Left lung (tissue), 4 donors: ENCODE measurements at regions not wholly inside any gene's neighbourhood (a gene's known extent, or its start where the extent isn't known, plus 50 kb on each side); places are given as distances from the start of the nearest gene placed in this dataset.

Source experiments
- ATAC-seq: fragments of 200-7000 bp; cut with Tn5 transposase; one replicate; pipeline ENCODE4 v1.9.1; 2020; ENCODE audit warnings: moderate library complexity
- DNase-seq, 4 donors: peaks; one replicate each; pipeline ENCODE4 v3.0.0-alpha.2; 2013 to 2020
- H3K27ac ChIP-seq, 2 donors: fragments of 200-600 bp; sonication (generic) in 1 of 2; one replicate each; pipeline versions ENCODE4 v1.5.0 to v1.8.0; 2020 to 2021
- H3K27me3 ChIP-seq, 2 donors: fragments of 200-600 bp; sonication (generic) in 1 of 2; one replicate each; pipeline versions ENCODE4 v1.5.0 to v1.8.0; 2020 to 2021
- H3K36me3 ChIP-seq, 2 donors: fragments of 200-600 bp; sonication (generic) in 1 of 2; one replicate each; pipeline versions ENCODE4 v1.5.0 to v1.8.0; 2020 to 2021
- H3K4me1 ChIP-seq, 2 donors: fragments of 200-600 bp; one replicate each; pipeline ENCODE4 v1.8.0; 2021
- H3K4me3 ChIP-seq, 2 donors: fragments of 200-600 bp; sonication (generic) in 1 of 2; one replicate each; pipeline versions ENCODE4 v1.5.0 to v1.8.0; 2020 to 2021; ENCODE audit warnings: mild to moderate bottlenecking in 1 of 2
- H3K9me3 ChIP-seq, 2 donors: fragments of 200-600 bp; sonication (generic) in 1 of 2; one replicate each; pipeline versions ENCODE4 v1.5.0 to v1.8.0; 2020 to 2021
- CTCF ChIP-seq, 2 donors: fragments of 200-600 bp; sonication (generic) in 1 of 2; IDR thresholded peaks; one replicate each; pipeline versions ENCODE4 v1.5.0 to v1.8.0; 2021; ENCODE audit warnings: antibody characterized with exemption in 2 of 2
- intact Hi-C, 2 donors: fragments of 100-400 bp; cut with DNase I; formaldehyde crosslinking; loops; one replicate each; pipeline versions ENCODE4 v1.11.2 to v1.14.2; 2022
- donor health status: DM: no; HTN: yes; CAD: no.
- donor health status: DM: no; HTN: no; CAD: no.

- H3K9me3 ChIP-seq = no peaks in the 10 kb centered on the region
- no peak overlapping the region for H3K27ac ChIP-seq
- no peak overlapping the region for H3K4me3 ChIP-seq
- no peaks in the 10 kb centered on the region for H3K36me3 ChIP-seq
- H3K27me3 ChIP-seq = no peaks in the 10 kb centered on the region
- H3K4me1 ChIP-seq = no peaks in the 10 kb centered on the region
- intact Hi-C loops = loop anchor here in 1 of 2 donors (10.0 kb wide), 1 partner anchor 669 kb away; no protein-coding TSS in a partner anchor
- no peak for DNase-seq
- no peak for ATAC-seq
- no peak for TF ChIP-seq CTCF (IDR thresholded peaks at IDR 0.05)
Measured at GRCh38 chr2:187233811-187234210, 214.2 kb downstream of the CALCRL start.

- H3K36me3 ChIP-seq = no peaks in the 10 kb centered on the region
- no peaks in the 10 kb centered on the region for H3K27me3 ChIP-seq
- intact Hi-C loops = loop anchor here in 1 of 2 donors (10.0 kb wide), 1 partner anchor 668 kb away; no protein-coding TSS in a partner anchor
- TF ChIP-seq CTCF (IDR thresholded peaks at IDR 0.05) = no peak
- H3K27ac ChIP-seq = no peak overlapping the region
- H3K9me3 ChIP-seq = no peaks in the 10 kb centered on the region
- no peak overlapping the region for H3K4me3 ChIP-seq
- DNase-seq (peak in 1 of 4 donors; percentile 1), ATAC-seq (no peak)
- H3K4me1 ChIP-seq = no peaks in the 10 kb centered on the region
Measured at GRCh38 chr2:187232749-187233148, 215.3 kb downstream of the CALCRL start.

GRCh38 chr2:187230088-187230487 lies 218.0 kb downstream of the CALCRL start:
- H3K4me3 ChIP-seq = no peak overlapping the region
- ATAC-seq = no peak

GRCh38 chr2:187228986-187229385 lies 219.1 kb downstream of the CALCRL start:
- ATAC-seq (no peak), DNase-seq (no peak)
- Histone ChIP-seq H3K36me3 (no peaks in the 10 kb centered on the region), H3K9me3 (no peaks in the 10 kb centered on the region), H3K4me3 (no peak overlapping the region), H3K27ac (no peak overlapping the region), H3K4me1 (no peaks in the 10 kb centered on the region), H3K27me3 (no peaks in the 10 kb centered on the region)
- no peak for TF ChIP-seq CTCF (IDR thresholded peaks at IDR 0.05)
- intact Hi-C loops = no loop called here

More at GRCh38 chr2:187230088-187230487, 218.0 kb downstream of the CALCRL start:
- no peaks in the 10 kb centered on the region for H3K4me1 ChIP-seq
- H3K27me3 ChIP-seq = no peaks in the 10 kb centered on the region
- no peak for DNase-seq
- no peak overlapping the region for H3K27ac ChIP-seq
- H3K36me3 ChIP-seq = no peaks in the 10 kb centered on the region
- no peaks in the 10 kb centered on the region for H3K9me3 ChIP-seq
- TF ChIP-seq CTCF (IDR thresholded peaks at IDR 0.05) = no peak
- intact Hi-C loops = loop anchor here in 1 of 2 donors (10.0 kb wide), 1 partner anchor 665 kb away; no protein-coding TSS in a partner anchor

GRCh38 chr2:187224989-187225388 lies 223.1 kb downstream of the CALCRL start:
- no peak overlapping the region for H3K27ac ChIP-seq
- no peaks in the 10 kb centered on the region for H3K4me1 ChIP-seq
- intact Hi-C loops = no loop called here
- no peak for DNase-seq
- H3K9me3 ChIP-seq = no peaks in the 10 kb centered on the region
- no peak for TF ChIP-seq CTCF (IDR thresholded peaks at IDR 0.05)
- no peaks in the 10 kb centered on the region for H3K36me3 ChIP-seq
- H3K27me3 ChIP-seq = no peaks in the 10 kb centered on the region
- H3K4me3 ChIP-seq = no peak overlapping the region
- no peak for ATAC-seq
